ENCODE measurements at regions not wholly inside any gene's neighbourhood (a gene's known extent, or its start where the extent isn't known, plus 50 kb on each side); places are given as distances from the start of the nearest gene placed in this dataset.

GRCh38 chr5:68431601-68432337, 216.2 kb downstream of the PIK3R1 start:
- no peak for TF ChIP-seq ZNF37A (tag by site-specific recombination; IDR thresholded peaks at IDR 0.05)
- Histone ChIP-seq H3K9me3 (ENCODE audit: control insufficient read depth, insufficient read depth, low read depth, low read length) (no peaks in the 10 kb centered on the region), H3K36me3 (ENCODE audit: control insufficient read depth in 2 of 2, insufficient read depth in 1 of 2, low read length in 2 of 2) (no peaks in the 10 kb centered on the region), H3K27ac (ENCODE audit: extremely low read depth, low read depth, low read length) (no peak overlapping the region), H3K4me1 (ENCODE audit: control insufficient read depth, insufficient read depth, low read length) (no peaks in the 10 kb centered on the region), H3K4me3 (ENCODE audit: low read depth, low read length) (no peak overlapping the region)
- ChIA-PET CTCF (interaction anchor here (0.6 to 3.1 kb wide), 3 partner anchors 29 to 146 kb away, joined by 3 to 12 read pairs (median 4); no protein-coding TSS in a partner anchor), POLR2A (interaction anchor here (0.8 kb wide), 1 partner anchor 18 kb away, joined by 3 read pairs; no protein-coding TSS in a partner anchor)

- Histone ChIP-seq H3K4me1 (ENCODE audit: control insufficient read depth, insufficient read depth, low read length) (no peaks in the 10 kb centered on the region), H3K4me3 (ENCODE audit: low read depth, low read length) (no peak overlapping the region), H3K27ac (ENCODE audit: extremely low read depth, low read depth, low read length) (no peak overlapping the region), H3K36me3 (ENCODE audit: control insufficient read depth in 2 of 2, insufficient read depth in 1 of 2, low read length in 2 of 2) (no peaks in the 10 kb centered on the region), H3K9me3 (ENCODE audit: control insufficient read depth, insufficient read depth, low read depth, low read length) (no peaks in the 10 kb centered on the region)
- ChIA-PET POLR2A (no interaction called here), CTCF (interaction anchor here (0.6 kb wide), 1 partner anchor 737 kb away, joined by 4 read pairs; no protein-coding TSS in a partner anchor)
- TF ChIP-seq ZNF362 (tag by site-specific recombination; IDR thresholded peaks at IDR 0.05) (no peak), ZNF510 (tag by site-specific recombination; IDR thresholded peaks at IDR 0.05; ENCODE audit: insufficient replicate concordance) (no peak), ZNF777 (tag by site-specific recombination; IDR thresholded peaks at IDR 0.05; ENCODE audit: borderline replicate concordance) (no peak), ZFP41 (tag by site-specific recombination; IDR thresholded peaks at IDR 0.05; ENCODE audit: borderline replicate concordance) (no peak), ZNF701 (tag by site-specific recombination; IDR thresholded peaks at IDR 0.05) (no peak)
These were observed 217.1 kb downstream of the PIK3R1 start for GRCh38 chr5:68432682-68433081.

GRCh38 chr5:68433526-68433922, 218.0 kb downstream of the PIK3R1 start:
- no peaks in the 10 kb centered on the region for H3K4me1 ChIP-seq (ENCODE audit: control insufficient read depth, insufficient read depth, low read length)
- POLR2A ChIA-PET, result no interaction called here

More at GRCh38 chr5:68433526-68433922, 218.0 kb downstream of the PIK3R1 start:
- Histone ChIP-seq H3K9me3 (ENCODE audit: control insufficient read depth, insufficient read depth, low read depth, low read length) (no peaks in the 10 kb centered on the region), H3K36me3 (ENCODE audit: control insufficient read depth in 2 of 2, insufficient read depth in 1 of 2, low read length in 2 of 2) (no peaks in the 10 kb centered on the region), H3K4me3 (ENCODE audit: low read depth, low read length) (no peak overlapping the region), H3K27ac (ENCODE audit: extremely low read depth, low read depth, low read length) (no peak overlapping the region)
- CTCF ChIA-PET, result interaction anchor here (0.6 to 0.7 kb wide), 3 partner anchors 71 to 738 kb away, joined by 3 to 4 read pairs (median 3); no protein-coding TSS in a partner anchor
- TF ChIP-seq ZNF112 (tag by site-specific recombination; IDR thresholded peaks at IDR 0.05) (no peak), YY1 (tag by site-specific recombination; IDR thresholded peaks at IDR 0.05) (no peak), ATF2 (tag by site-specific recombination; IDR thresholded peaks at IDR 0.05; ENCODE audit: low read depth) (no peak), ZNF488 (tag by site-specific recombination; IDR thresholded peaks at IDR 0.05) (no peak), ZNF560 (tag by site-specific recombination; IDR thresholded peaks at IDR 0.05; ENCODE audit: borderline replicate concordance) (no peak), ZNF121 (tag by site-specific recombination; IDR thresholded peaks at IDR 0.05) (no peak), ZIC2 (tag by site-specific recombination; IDR thresholded peaks at IDR 0.05) (no peak)
